Osteocyte (in vitro differentiated cells): ENCODE measurements at regions not wholly inside any gene's neighbourhood (a gene's known extent, or its start where the extent isn't known, plus 50 kb on each side); places are given as distances from the start of the nearest gene placed in this dataset.

ENCODE experiments used
- DNase-seq: peaks from one replicate; pipeline ENCODE4 v3.0.0; 2021; ENCODE audit warnings: mixed read lengths; ENCODE audit not compliant: unreplicated experiment; ENCODE audit errors: extremely low spot score
- H3K27ac Mint-ChIP-seq: one replicate; pipeline ENCODE4 v1.8.0; 2021; ENCODE audit warnings: mild to moderate bottlenecking, mixed read lengths; ENCODE audit not compliant: unreplicated experiment
- H3K27me3 Mint-ChIP-seq: one replicate; pipeline ENCODE4 v1.8.0; 2021; ENCODE audit warnings: mixed read lengths; ENCODE audit not compliant: unreplicated experiment
- H3K36me3 Mint-ChIP-seq: one replicate; pipeline ENCODE4 v1.8.0; 2021; ENCODE audit warnings: mixed read lengths; ENCODE audit not compliant: unreplicated experiment
- H3K4me1 Mint-ChIP-seq: one replicate; pipeline ENCODE4 v1.8.0; 2021; ENCODE audit warnings: mixed read lengths; ENCODE audit not compliant: unreplicated experiment
- H3K4me3 Mint-ChIP-seq: one replicate; pipeline ENCODE4 v1.8.0; 2021; ENCODE audit warnings: mild to moderate bottlenecking, moderate library complexity, mixed read lengths; ENCODE audit not compliant: unreplicated experiment
- H3K9me3 Mint-ChIP-seq: one replicate; pipeline ENCODE4 v1.8.0; 2021; ENCODE audit warnings: mixed read lengths; ENCODE audit not compliant: unreplicated experiment
- TF ChIP-seq, protein P1 (sequence below): fragments of 200-600 bp; sonication (generic); IDR thresholded peaks from 2 replicates; pipeline ENCODE4 v1.5.0; 2021; ENCODE audit warnings: antibody characterized with exemption, mild to moderate bottlenecking, moderate library complexity

DNA sequence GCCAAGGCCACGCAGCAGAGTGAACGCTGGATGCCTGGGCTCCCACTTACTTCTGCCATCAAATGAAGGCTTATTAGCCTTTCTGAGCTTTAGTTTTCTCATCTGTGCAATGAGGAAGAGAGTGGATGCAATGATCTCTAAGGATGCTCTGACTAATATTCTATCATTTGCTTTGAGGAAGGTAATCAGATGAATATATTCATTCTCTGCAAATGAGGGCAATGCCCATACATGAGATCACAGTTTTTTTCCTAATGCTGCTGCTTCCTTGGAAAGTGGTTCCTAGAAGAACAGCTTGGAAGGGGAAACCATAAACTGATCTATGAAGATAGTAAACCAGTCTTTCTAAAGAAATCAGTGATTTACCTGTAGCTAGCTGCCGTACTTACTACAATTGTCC, 152.4 kb downstream of the NSG2 start:
- Mint-ChIP-seq H3K4me1 (no peaks in the 10 kb centered on the region), H3K9me3 (peaks cover 8% of the 10 kb centered on the region), H3K27me3 (peaks cover 3% of the 10 kb centered on the region), H3K4me3 (no peak overlapping the region), H3K27ac (no peak overlapping the region), H3K36me3 (no peaks in the 10 kb centered on the region)
- TF ChIP-seq, protein P1, sequence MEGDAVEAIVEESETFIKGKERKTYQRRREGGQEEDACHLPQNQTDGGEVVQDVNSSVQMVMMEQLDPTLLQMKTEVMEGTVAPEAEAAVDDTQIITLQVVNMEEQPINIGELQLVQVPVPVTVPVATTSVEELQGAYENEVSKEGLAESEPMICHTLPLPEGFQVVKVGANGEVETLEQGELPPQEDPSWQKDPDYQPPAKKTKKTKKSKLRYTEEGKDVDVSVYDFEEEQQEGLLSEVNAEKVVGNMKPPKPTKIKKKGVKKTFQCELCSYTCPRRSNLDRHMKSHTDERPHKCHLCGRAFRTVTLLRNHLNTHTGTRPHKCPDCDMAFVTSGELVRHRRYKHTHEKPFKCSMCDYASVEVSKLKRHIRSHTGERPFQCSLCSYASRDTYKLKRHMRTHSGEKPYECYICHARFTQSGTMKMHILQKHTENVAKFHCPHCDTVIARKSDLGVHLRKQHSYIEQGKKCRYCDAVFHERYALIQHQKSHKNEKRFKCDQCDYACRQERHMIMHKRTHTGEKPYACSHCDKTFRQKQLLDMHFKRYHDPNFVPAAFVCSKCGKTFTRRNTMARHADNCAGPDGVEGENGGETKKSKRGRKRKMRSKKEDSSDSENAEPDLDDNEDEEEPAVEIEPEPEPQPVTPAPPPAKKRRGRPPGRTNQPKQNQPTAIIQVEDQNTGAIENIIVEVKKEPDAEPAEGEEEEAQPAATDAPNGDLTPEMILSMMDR = no peak
- DNase-seq = no peak

DNA sequence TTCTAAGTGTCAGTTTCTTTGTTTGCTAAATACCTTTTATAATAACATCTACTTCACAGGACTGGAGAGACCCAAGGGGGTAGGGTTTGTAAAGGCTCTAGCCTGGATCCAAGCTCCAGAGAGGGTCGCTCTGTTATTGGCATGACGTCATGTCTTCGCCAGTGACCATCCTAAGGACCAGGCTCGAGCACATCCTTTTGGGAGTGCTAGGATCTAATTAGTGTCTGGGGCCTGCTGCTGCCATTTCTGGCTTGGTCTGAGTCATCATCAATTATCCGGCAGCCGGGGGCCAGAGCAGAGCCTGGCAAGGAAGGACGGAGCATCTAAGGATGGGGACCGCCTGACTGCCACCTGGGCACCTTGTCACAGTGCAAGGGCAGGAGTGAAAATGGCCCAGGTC, 153.0 kb downstream of the NSG2 start:
- TF ChIP-seq, protein P1 = no peak

DNA sequence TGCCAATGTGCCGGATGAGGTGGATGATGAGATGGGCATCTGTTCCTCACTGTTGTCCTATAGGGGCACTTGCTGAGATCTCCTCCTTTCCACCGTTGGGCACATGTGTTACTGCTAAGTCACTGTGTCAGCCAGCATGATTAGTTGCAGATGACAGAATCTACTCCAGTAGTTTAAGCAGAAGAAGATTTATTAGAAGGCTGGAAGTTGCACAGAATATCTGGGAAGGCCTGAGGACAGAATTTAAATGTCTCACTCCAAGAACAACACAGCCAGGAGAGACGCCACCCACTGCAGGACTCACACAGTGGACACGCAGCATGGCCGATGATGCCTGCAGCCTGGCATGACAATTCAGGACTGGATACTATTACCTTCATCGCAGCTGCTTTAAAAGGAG, 157.5 kb downstream of the NSG2 start:
- Mint-ChIP-seq H3K4me1 (no peaks in the 10 kb centered on the region), H3K27ac (no peak overlapping the region), H3K4me3 (no peak overlapping the region), H3K27me3 (peaks cover 3% of the 10 kb centered on the region), H3K36me3 (no peaks in the 10 kb centered on the region), H3K9me3 (peaks cover 8% of the 10 kb centered on the region)
- DNase-seq = no peak
- TF ChIP-seq, protein P1 = no peak

More for the DNA sequence above, 153.0 kb downstream of the NSG2 start:
- no peak for DNase-seq
- Mint-ChIP-seq H3K4me3 (no peak overlapping the region), H3K4me1 (no peaks in the 10 kb centered on the region), H3K27me3 (peaks cover 3% of the 10 kb centered on the region), H3K36me3 (no peaks in the 10 kb centered on the region), H3K9me3 (peaks cover 8% of the 10 kb centered on the region), H3K27ac (no peak overlapping the region)

DNA sequence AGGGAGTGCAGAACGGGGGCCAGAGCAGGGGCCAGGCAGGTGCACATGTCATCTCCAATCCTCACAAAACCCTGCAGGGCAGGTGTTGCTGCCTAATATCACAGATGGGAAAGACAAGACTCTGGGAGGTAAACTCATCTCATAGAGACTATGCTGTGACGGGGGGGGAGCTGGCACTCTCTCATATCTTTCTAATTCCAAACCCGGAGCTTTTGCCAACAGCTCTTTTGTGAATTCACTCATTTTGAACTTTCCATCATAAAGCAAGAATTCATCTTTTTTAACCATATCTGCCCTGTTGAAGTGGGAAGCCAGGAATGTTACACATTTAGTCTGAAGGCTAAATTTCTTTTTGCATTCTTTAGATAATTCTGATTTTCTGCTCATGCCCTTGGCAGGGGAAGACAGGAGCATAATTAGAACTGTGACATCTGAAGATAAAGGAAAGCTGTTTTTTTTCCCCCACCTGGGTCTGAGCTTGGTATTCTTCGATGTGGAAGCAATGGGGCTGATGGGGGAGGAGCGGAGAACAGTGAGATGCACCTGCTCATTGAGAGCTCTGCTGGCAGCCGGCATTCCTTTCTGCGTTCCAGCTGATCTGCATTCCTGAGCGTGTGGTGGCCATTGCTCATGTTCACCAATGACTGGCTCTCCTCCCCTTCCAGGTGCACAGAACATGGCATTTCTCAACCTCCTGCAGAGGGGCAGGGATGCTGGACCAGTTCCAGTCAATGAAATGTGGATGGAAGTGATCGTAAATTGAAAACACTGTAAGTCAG, 159.2 kb downstream of the NSG2 start:
- H3K4me3 Mint-ChIP-seq = no peak overlapping the region
- no peak for DNase-seq
- H3K36me3 Mint-ChIP-seq = no peaks in the 10 kb centered on the region
- TF ChIP-seq, protein P1 = no peak
- no peak overlapping the region for H3K27ac Mint-ChIP-seq
- peaks cover 3% of the 10 kb centered on the region for H3K27me3 Mint-ChIP-seq
- H3K9me3 Mint-ChIP-seq = peaks cover 8% of the 10 kb centered on the region
- no peaks in the 10 kb centered on the region for H3K4me1 Mint-ChIP-seq

DNA sequence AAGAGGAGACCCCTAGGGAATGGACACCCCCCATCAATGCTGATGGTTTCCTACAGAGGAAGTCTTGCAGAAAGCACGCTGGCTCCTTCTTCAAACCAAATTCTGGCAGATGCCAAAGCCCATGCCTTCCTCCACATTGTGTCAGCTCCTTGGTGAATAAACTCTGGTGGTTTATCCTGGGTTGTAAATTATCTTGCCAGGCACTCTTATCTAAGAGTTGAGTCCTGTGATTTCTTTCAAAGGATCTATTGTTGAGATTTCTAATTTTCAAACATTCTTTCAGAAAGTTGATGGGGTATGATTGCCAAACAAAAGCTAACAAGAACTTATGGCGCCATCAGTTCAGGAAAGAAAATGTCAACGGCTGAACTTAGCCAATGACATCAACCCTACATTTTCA, 160.4 kb downstream of the NSG2 start:
- Mint-ChIP-seq H3K4me1 (no peaks in the 10 kb centered on the region), H3K27me3 (peaks cover 3% of the 10 kb centered on the region), H3K4me3 (no peak overlapping the region), H3K36me3 (no peaks in the 10 kb centered on the region), H3K27ac (no peak overlapping the region), H3K9me3 (peaks cover 6% of the 10 kb centered on the region)
- TF ChIP-seq, protein P1 = no peak
- DNase-seq = no peak
